ENCODE measurements at regions not wholly inside any gene's neighbourhood (a gene's known extent, or its start where the extent isn't known, plus 50 kb on each side); places are given as distances from the start of the nearest gene placed in this dataset.
"Not testable (repeated sequence)": the region's sequence is repeated elsewhere in the genome, so short reads cannot be mapped to it uniquely, and the experiment has no call there.

GRCh38 chr2:226550801-226551200 is 248.8 kb downstream of the IRS1 start:
- no peak for TF ChIP-seq CTCF (IDR thresholded peaks at IDR 0.05; ENCODE audit: unreplicated experiment)
- peaks cover 4% of the 10 kb centered on the region for H3K27me3 Mint-ChIP-seq (ENCODE audit: unreplicated experiment)
- H3K36me3 Mint-ChIP-seq (ENCODE audit: low read depth, unreplicated experiment): no peaks in the 10 kb centered on the region
- no peaks in the 10 kb centered on the region for H3K4me1 Mint-ChIP-seq (ENCODE audit: unreplicated experiment)
- no peak overlapping the region for H3K27ac Mint-ChIP-seq (ENCODE audit: unreplicated experiment)
- no peak for DNase-seq (ENCODE audit: low spot score)
- no peaks in the 10 kb centered on the region for H3K9me3 Mint-ChIP-seq (ENCODE audit: unreplicated experiment)
- H3K4me3 Mint-ChIP-seq (ENCODE audit: unreplicated experiment): no peak overlapping the region

- no peak overlapping the region for H3K27ac Mint-ChIP-seq (ENCODE audit: unreplicated experiment)
- no peaks in the 10 kb centered on the region for H3K9me3 Mint-ChIP-seq (ENCODE audit: unreplicated experiment)
- DNase-seq (ENCODE audit: low spot score): no peak
- no peak for TF ChIP-seq CTCF (IDR thresholded peaks at IDR 0.05; ENCODE audit: unreplicated experiment)
- H3K4me3 Mint-ChIP-seq (ENCODE audit: unreplicated experiment): no peak overlapping the region
- no peaks in the 10 kb centered on the region for H3K36me3 Mint-ChIP-seq (ENCODE audit: low read depth, unreplicated experiment)
- peaks cover 4% of the 10 kb centered on the region for H3K27me3 Mint-ChIP-seq (ENCODE audit: unreplicated experiment)
- no peaks in the 10 kb centered on the region for H3K4me1 Mint-ChIP-seq (ENCODE audit: unreplicated experiment)
Observed at GRCh38 chr2:226548732-226549131, 250.9 kb downstream of the IRS1 start.

GRCh38 chr2:226544596-226545210 is 254.9 kb downstream of the IRS1 start:
- DNase-seq (ENCODE audit: low spot score): no peak
- no peaks in the 10 kb centered on the region for H3K27me3 Mint-ChIP-seq (ENCODE audit: unreplicated experiment)
- H3K27ac Mint-ChIP-seq (ENCODE audit: unreplicated experiment): no peak overlapping the region
- TF ChIP-seq CTCF (IDR thresholded peaks at IDR 0.05; ENCODE audit: unreplicated experiment): no peak
- no peak overlapping the region for H3K4me3 Mint-ChIP-seq (ENCODE audit: unreplicated experiment)
- no peaks in the 10 kb centered on the region for H3K9me3 Mint-ChIP-seq (ENCODE audit: unreplicated experiment)
- H3K36me3 Mint-ChIP-seq (ENCODE audit: low read depth, unreplicated experiment): no peaks in the 10 kb centered on the region
- no peaks in the 10 kb centered on the region for H3K4me1 Mint-ChIP-seq (ENCODE audit: unreplicated experiment)

GRCh38 chr2:226540204-226540994 is 259.2 kb downstream of the IRS1 start:
- Mint-ChIP-seq H3K27ac (ENCODE audit: unreplicated experiment) (no peak overlapping the region), H3K27me3 (ENCODE audit: unreplicated experiment) (no peaks in the 10 kb centered on the region), H3K36me3 (ENCODE audit: low read depth, unreplicated experiment) (no peaks in the 10 kb centered on the region), H3K4me3 (ENCODE audit: unreplicated experiment) (no peak overlapping the region), H3K4me1 (ENCODE audit: unreplicated experiment) (no peaks in the 10 kb centered on the region), H3K9me3 (ENCODE audit: unreplicated experiment) (no peaks in the 10 kb centered on the region)
- no peak for DNase-seq (ENCODE audit: low spot score)
- TF ChIP-seq CTCF (IDR thresholded peaks at IDR 0.05; ENCODE audit: unreplicated experiment): no peak

- no peaks in the 10 kb centered on the region for H3K36me3 Mint-ChIP-seq (ENCODE audit: low read depth, unreplicated experiment)
- no peaks in the 10 kb centered on the region for H3K27me3 Mint-ChIP-seq (ENCODE audit: unreplicated experiment)
- no peaks in the 10 kb centered on the region for H3K4me1 Mint-ChIP-seq (ENCODE audit: unreplicated experiment)
- no peak overlapping the region for H3K27ac Mint-ChIP-seq (ENCODE audit: unreplicated experiment)
- no peaks in the 10 kb centered on the region for H3K9me3 Mint-ChIP-seq (ENCODE audit: unreplicated experiment)
- no peak for DNase-seq (ENCODE audit: low spot score)
- H3K4me3 Mint-ChIP-seq (ENCODE audit: unreplicated experiment): no peak overlapping the region
- TF ChIP-seq CTCF (IDR thresholded peaks at IDR 0.05; ENCODE audit: unreplicated experiment): no peak
Observed at GRCh38 chr2:226536410-226536809, 263.2 kb downstream of the IRS1 start.

GRCh38 chr2:226532976-226533375 is 266.6 kb downstream of the IRS1 start:
- not testable (repeated sequence) for H3K4me3 Mint-ChIP-seq (ENCODE audit: unreplicated experiment); H3K4me1 Mint-ChIP-seq (ENCODE audit: unreplicated experiment); H3K36me3 Mint-ChIP-seq (ENCODE audit: low read depth, unreplicated experiment)

More at GRCh38 chr2:226532976-226533375, 266.6 kb downstream of the IRS1 start:
- H3K27ac Mint-ChIP-seq (ENCODE audit: unreplicated experiment); H3K27me3 Mint-ChIP-seq (ENCODE audit: unreplicated experiment); H3K9me3 Mint-ChIP-seq (ENCODE audit: unreplicated experiment); DNase-seq (ENCODE audit: low spot score): not testable (repeated sequence)

Data from endothelial cell (in vitro differentiated cells).